Neural cell (in vitro differentiated cells): ENCODE measurements at regions not wholly inside any gene's neighbourhood (a gene's known extent, or its start where the extent isn't known, plus 50 kb on each side); places are given as distances from the start of the nearest gene placed in this dataset.
A peak's percentile ranks its signal among the peaks of the same experiment; 100 is the strongest.

Experiments
- H2AFZ ChIP-seq: fragments of 200-600, 300-800 bp; sonication (generic), shearing (Covaris generic); 2 replicates; pipeline ENCODE4 v1.6.0; 2014; ENCODE audit warnings: low read depth, mild to moderate bottlenecking, antibody characterized with exemption, low read length, moderate library complexity
- H3F3A ChIP-seq: fragments of 200-600 bp; shearing (Covaris generic); 2 replicates; pipeline ENCODE4 v1.6.1; 2016; ENCODE audit warnings: mild to moderate bottlenecking, moderate library complexity, mixed read lengths, antibody characterized with exemption, low read length; ENCODE audit not compliant: insufficient read depth, poor library complexity, severe bottlenecking
- H3K27ac ChIP-seq: fragments of 200-600, 300-800 bp; sonication (generic), shearing (Covaris generic); 2 replicates; pipeline ENCODE4 v1.5.1; 2014; ENCODE audit warnings: mild to moderate bottlenecking, low read length, moderate library complexity
- H3K27me3 ChIP-seq: fragments of 300-800, 200-600 bp; sonication (generic), shearing (Covaris generic); 2 replicates; pipeline ENCODE4 v1.6.0; 2014; ENCODE audit warnings: mild to moderate bottlenecking, low read depth, low read length, moderate library complexity; ENCODE audit not compliant: insufficient read depth
- H3K36me3 ChIP-seq: fragments of 300-800, 200-600 bp; sonication (generic), shearing (Covaris generic); 2 replicates; pipeline ENCODE4 v1.5.1; 2014; ENCODE audit warnings: mild to moderate bottlenecking, antibody characterized with exemption, low read length, moderate library complexity; ENCODE audit not compliant: insufficient read depth
- H3K4me2 ChIP-seq: fragments of 300-800, 200-600 bp; sonication (generic), shearing (Covaris generic); 2 replicates; pipeline ENCODE4 v1.6.0; 2014; ENCODE audit warnings: mild to moderate bottlenecking, low read length
- H3K4me3 ChIP-seq: fragments of 300-800, 200-600 bp; sonication (generic), shearing (Covaris generic); 2 replicates; pipeline ENCODE4 v1.5.1; 2014; ENCODE audit warnings: mild to moderate bottlenecking, low read length, moderate library complexity
- H3K79me2 ChIP-seq: fragments of 200-600 bp; shearing (Covaris generic); replicated peaks from 2 replicates; pipeline ENCODE4 v1.6.0; 2014; ENCODE audit warnings: mild to moderate bottlenecking, low read length, moderate library complexity; ENCODE audit not compliant: insufficient read depth
- H3K9ac ChIP-seq: fragments of 300-800, 200-600 bp; sonication (generic), shearing (Covaris generic); 2 replicates; pipeline ENCODE4 v1.6.1; 2016; ENCODE audit warnings: mild to moderate bottlenecking, low read length, mixed read lengths
- H3K9me2 ChIP-seq: fragments of 200-600 bp; shearing (Covaris generic); 2 replicates; pipeline ENCODE4 v1.6.1; 2016; ENCODE audit warnings: mild to moderate bottlenecking, low read length, mixed read lengths; ENCODE audit not compliant: insufficient read depth
- H3K9me3 ChIP-seq: fragments of 200-600, 300-800 bp; sonication (generic), shearing (Covaris generic); 2 replicates; pipeline ENCODE4 v1.6.1; 2016; ENCODE audit warnings: mild to moderate bottlenecking, mixed run types, low read length, moderate library complexity, mixed read lengths
- H4K20me1 ChIP-seq: fragments of 200-600 bp; shearing (Covaris generic); 2 replicates; pipeline ENCODE4 v1.6.1; 2016; ENCODE audit warnings: mild to moderate bottlenecking, mixed run types; ENCODE audit not compliant: insufficient read depth
- CTCF ChIP-seq: fragments of 450-650 bp; IDR thresholded peaks from 2 replicates; pipeline ENCODE4 v1.5.1; 2014; ENCODE audit warnings: antibody characterized with exemption, mild to moderate bottlenecking, moderate library complexity; ENCODE audit not compliant: poor library complexity, severe bottlenecking
- EP300 ChIP-seq: fragments of 450-650 bp; conservative IDR thresholded peaks from 2 replicates; pipeline ENCODE4 v1.6.1; 2014; ENCODE audit warnings: antibody characterized with exemption, mild to moderate bottlenecking, moderate library complexity; ENCODE audit not compliant: poor library complexity, severe bottlenecking
- EZH2 ChIP-seq: fragments of 200-600, 300-800 bp; shearing (Covaris generic), sonication (generic); IDR thresholded peaks from 2 replicates; pipeline ENCODE4 v1.6.1; 2014; ENCODE audit warnings: antibody characterized with exemption, low read length, borderline replicate concordance, mild to moderate bottlenecking; ENCODE audit not compliant: insufficient read depth, poor library complexity, severe bottlenecking
- MXI1 ChIP-seq: fragments of 450-650 bp; conservative IDR thresholded peaks from 2 replicates; pipeline ENCODE4 v1.6.1; 2014; ENCODE audit warnings: antibody characterized with exemption, mild to moderate bottlenecking; ENCODE audit not compliant: poor library complexity, severe bottlenecking
- POLR2AphosphoS5 ChIP-seq: IDR thresholded peaks from 2 replicates; pipeline ENCODE4 v1.6.1; 2012
- RAD21 ChIP-seq: fragments of 450-650 bp; conservative IDR thresholded peaks from 2 replicates; pipeline ENCODE4 v1.6.1; 2014; ENCODE audit warnings: antibody characterized with exemption, mild to moderate bottlenecking, moderate library complexity
- SMC3 ChIP-seq: fragments of 450-650 bp; conservative IDR thresholded peaks from 2 replicates; pipeline ENCODE4 v1.6.1; 2014; ENCODE audit warnings: antibody characterized with exemption, mild to moderate bottlenecking, moderate library complexity; ENCODE audit not compliant: poor library complexity
- TAF1 ChIP-seq: IDR thresholded peaks from 2 replicates; pipeline ENCODE4 v1.6.1; 2012; ENCODE audit warnings: low read depth
- TF ChIP-seq, protein P1 (sequence below): IDR thresholded peaks from 2 replicates; pipeline ENCODE4 v1.6.1; 2012; ENCODE audit warnings: borderline replicate concordance

DNA sequence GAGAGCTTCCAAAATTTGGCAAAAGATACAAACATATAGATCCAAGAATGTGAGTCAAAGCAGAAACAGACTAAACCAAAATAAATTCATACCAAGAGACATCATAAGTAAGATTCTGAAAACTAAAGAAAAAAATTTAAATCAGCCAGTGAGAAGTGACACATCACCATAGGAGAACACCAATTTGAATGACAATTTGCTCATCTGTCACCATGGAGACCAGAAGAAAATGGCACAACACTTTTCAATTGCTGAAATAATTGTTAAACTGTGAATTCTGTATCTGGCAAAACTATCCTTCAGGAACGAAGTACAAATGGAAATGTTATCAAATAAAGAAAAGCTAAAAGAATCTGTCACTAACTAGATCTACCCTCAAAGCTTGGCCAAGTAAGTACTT is 864.3 kb downstream of the BRD1 start:
- peak; percentile 38 for TF ChIP-seq POLR2AphosphoS5
- no peak for TF ChIP-seq CTCF
- no peak for TF ChIP-seq EZH2
- TF ChIP-seq TAF1, result no peak
- no peak for TF ChIP-seq RAD21
- TF ChIP-seq, protein P1, sequence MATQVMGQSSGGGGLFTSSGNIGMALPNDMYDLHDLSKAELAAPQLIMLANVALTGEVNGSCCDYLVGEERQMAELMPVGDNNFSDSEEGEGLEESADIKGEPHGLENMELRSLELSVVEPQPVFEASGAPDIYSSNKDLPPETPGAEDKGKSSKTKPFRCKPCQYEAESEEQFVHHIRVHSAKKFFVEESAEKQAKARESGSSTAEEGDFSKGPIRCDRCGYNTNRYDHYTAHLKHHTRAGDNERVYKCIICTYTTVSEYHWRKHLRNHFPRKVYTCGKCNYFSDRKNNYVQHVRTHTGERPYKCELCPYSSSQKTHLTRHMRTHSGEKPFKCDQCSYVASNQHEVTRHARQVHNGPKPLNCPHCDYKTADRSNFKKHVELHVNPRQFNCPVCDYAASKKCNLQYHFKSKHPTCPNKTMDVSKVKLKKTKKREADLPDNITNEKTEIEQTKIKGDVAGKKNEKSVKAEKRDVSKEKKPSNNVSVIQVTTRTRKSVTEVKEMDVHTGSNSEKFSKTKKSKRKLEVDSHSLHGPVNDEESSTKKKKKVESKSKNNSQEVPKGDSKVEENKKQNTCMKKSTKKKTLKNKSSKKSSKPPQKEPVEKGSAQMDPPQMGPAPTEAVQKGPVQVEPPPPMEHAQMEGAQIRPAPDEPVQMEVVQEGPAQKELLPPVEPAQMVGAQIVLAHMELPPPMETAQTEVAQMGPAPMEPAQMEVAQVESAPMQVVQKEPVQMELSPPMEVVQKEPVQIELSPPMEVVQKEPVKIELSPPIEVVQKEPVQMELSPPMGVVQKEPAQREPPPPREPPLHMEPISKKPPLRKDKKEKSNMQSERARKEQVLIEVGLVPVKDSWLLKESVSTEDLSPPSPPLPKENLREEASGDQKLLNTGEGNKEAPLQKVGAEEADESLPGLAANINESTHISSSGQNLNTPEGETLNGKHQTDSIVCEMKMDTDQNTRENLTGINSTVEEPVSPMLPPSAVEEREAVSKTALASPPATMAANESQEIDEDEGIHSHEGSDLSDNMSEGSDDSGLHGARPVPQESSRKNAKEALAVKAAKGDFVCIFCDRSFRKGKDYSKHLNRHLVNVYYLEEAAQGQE, result no peak
- no peak for TF ChIP-seq SMC3
- no peak for TF ChIP-seq MXI1
- TF ChIP-seq EP300, result peak; percentile 61
- no peaks in the 10 kb centered on the region for H3K9me3 ChIP-seq
- H3K27me3 ChIP-seq, result no peaks in the 10 kb centered on the region
- H3K36me3 ChIP-seq, result no peaks in the 10 kb centered on the region
- H4K20me1 ChIP-seq, result no peaks in the 10 kb centered on the region
- peak overlapping the region; percentile 1 for H3K4me3 ChIP-seq
- H3K4me2 ChIP-seq, result peak overlapping the region; percentile 9
- no peak overlapping the region for H2AFZ ChIP-seq
- no peaks in the 10 kb centered on the region for H3K9me2 ChIP-seq
- H3K9ac ChIP-seq, result no peak overlapping the region
- peaks cover 6% of the 10 kb centered on the region for H3F3A ChIP-seq
- H3K79me2 ChIP-seq, result no peaks in the 10 kb centered on the region
- H3K27ac ChIP-seq, result peak overlapping the region; percentile 14

- Histone ChIP-seq H3K9ac (no peak overlapping the region), H3K36me3 (no peaks in the 10 kb centered on the region), H4K20me1 (no peaks in the 10 kb centered on the region), H3K4me2 (no peak overlapping the region), H3F3A (peaks cover 6% of the 10 kb centered on the region), H2AFZ (no peak overlapping the region), H3K27ac (no peak overlapping the region), H3K4me3 (no peak overlapping the region), H3K9me3 (no peaks in the 10 kb centered on the region), H3K79me2 (no peaks in the 10 kb centered on the region), H3K27me3 (no peaks in the 10 kb centered on the region), H3K9me2 (no peaks in the 10 kb centered on the region)
- TF ChIP-seq MXI1, result no peak
- TF ChIP-seq EZH2, result no peak
- TF ChIP-seq RAD21, result no peak
Measured at GRCh38 chr22:48961705-48962104, 866.0 kb downstream of the BRD1 start.
